ENCODE measurements at regions not wholly inside any gene's neighbourhood (a gene's known extent, or its start where the extent isn't known, plus 50 kb on each side); places are given as distances from the start of the nearest gene placed in this dataset.

DNA sequence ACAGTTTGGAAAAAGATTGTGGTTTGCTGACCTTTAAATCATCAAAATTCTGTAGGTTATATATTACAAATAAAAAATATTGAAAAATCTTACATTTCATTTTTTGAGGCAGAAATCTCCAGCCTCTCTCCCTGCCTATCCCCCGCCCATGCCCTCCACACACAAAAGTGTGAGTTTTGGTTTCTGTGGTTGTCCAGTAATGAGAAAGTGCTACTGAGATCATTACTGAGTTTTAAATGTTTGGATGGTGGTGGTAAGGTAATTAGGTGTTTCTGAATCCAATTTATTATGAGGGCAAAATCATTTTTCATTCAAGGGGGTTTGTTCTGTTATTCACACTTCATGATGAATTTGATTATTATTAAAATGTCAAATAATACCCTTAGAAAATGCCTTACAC is 448.0 kb upstream of the SLC10A2 start:
- Histone ChIP-seq H3K9ac (no peak overlapping the region), H3K27ac (no peak overlapping the region), H4K20me1 (ENCODE audit: insufficient read depth) (no peaks in the 10 kb centered on the region), H2AFZ (ENCODE audit: low read depth) (no peak overlapping the region), H3K4me1 (ENCODE audit: low read depth, poor library complexity, severe bottlenecking) (peaks cover 52% of the 10 kb centered on the region), H3K79me2 (ENCODE audit: insufficient read depth, low read depth) (no peaks in the 10 kb centered on the region), H3K4me3 (IDR thresholded peaks at IDR 0.05; ENCODE audit: insufficient read depth, low read depth, low read length) (no peak overlapping the region), H3K4me2 (peak overlapping the region; percentile 12; the same call in 1 of the 2 replicates), H3K27me3 (ENCODE audit: insufficient read depth, low read depth) (no peaks in the 10 kb centered on the region), H3K36me3 (ENCODE audit: insufficient read depth) (no peaks in the 10 kb centered on the region)
- TF ChIP-seq, protein P1, sequence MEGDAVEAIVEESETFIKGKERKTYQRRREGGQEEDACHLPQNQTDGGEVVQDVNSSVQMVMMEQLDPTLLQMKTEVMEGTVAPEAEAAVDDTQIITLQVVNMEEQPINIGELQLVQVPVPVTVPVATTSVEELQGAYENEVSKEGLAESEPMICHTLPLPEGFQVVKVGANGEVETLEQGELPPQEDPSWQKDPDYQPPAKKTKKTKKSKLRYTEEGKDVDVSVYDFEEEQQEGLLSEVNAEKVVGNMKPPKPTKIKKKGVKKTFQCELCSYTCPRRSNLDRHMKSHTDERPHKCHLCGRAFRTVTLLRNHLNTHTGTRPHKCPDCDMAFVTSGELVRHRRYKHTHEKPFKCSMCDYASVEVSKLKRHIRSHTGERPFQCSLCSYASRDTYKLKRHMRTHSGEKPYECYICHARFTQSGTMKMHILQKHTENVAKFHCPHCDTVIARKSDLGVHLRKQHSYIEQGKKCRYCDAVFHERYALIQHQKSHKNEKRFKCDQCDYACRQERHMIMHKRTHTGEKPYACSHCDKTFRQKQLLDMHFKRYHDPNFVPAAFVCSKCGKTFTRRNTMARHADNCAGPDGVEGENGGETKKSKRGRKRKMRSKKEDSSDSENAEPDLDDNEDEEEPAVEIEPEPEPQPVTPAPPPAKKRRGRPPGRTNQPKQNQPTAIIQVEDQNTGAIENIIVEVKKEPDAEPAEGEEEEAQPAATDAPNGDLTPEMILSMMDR (conservative IDR thresholded peaks at IDR 0.05; ENCODE audit: low read depth, low read length) = no peak

DNA sequence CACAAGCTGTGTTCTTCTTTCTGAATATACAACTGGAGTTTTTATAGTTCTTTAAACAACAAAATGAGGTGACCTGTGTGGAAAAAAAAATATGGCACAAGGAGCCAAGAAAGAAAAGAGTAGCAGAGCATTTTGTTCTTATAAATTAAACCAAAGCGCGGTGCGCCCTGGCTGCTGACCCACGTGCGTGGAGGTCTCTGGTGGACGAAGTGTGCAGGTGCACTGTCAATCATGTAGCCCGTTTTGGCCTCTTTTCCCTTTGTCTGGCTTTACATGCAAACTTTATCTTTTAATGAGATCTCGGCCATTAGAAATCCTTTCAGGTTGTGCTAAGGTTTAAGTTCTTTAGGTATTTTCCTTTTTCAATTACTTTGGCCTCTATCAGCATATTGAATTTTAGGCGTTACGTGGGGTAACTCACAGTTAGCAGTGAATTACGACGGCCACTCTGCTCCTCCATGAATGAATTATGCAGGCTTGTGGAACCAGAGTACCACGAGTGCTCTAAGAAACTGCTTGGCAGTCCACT is 443.9 kb upstream of the SLC10A2 start:
- no peak overlapping the region for H3K9ac ChIP-seq
- TF ChIP-seq, protein P1 (conservative IDR thresholded peaks at IDR 0.05; ENCODE audit: low read depth, low read length) = no peak

DNA sequence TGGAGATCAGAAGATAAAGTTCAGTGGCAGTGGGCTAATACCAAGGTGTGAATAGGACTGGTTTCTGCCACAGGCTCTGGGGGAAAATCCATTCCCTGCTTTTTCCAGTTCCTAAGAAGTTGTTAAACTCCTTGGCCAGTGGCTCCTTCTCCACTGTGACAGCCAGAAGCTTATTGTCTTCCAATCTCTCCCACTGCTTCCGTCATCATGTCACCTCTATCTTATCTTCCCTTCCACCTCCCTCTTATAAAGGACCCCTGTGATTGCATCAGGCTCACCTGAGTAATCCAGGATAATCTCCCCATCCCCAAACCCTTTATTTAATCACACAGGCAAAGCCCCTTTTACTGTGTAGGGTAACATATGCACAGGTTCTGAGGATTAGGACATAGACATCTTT is 431.2 kb upstream of the SLC10A2 start:
- Histone ChIP-seq H2AFZ (ENCODE audit: low read depth) (no peak overlapping the region), H3K4me1 (ENCODE audit: low read depth, poor library complexity, severe bottlenecking) (no peaks in the 10 kb centered on the region), H3K79me2 (ENCODE audit: insufficient read depth, low read depth) (no peaks in the 10 kb centered on the region), H3K4me2 (no peak overlapping the region), H3K27me3 (ENCODE audit: insufficient read depth, low read depth) (no peaks in the 10 kb centered on the region), H3K27ac (no peak overlapping the region), H3K36me3 (ENCODE audit: insufficient read depth) (no peaks in the 10 kb centered on the region), H4K20me1 (ENCODE audit: insufficient read depth) (no peaks in the 10 kb centered on the region), H3K9ac (no peak overlapping the region), H3K4me3 (IDR thresholded peaks at IDR 0.05; ENCODE audit: insufficient read depth, low read depth, low read length) (no peak overlapping the region)
- TF ChIP-seq, protein P1 (conservative IDR thresholded peaks at IDR 0.05; ENCODE audit: low read depth, low read length) = no peak

More for the DNA sequence above, 443.9 kb upstream of the SLC10A2 start:
- H3K4me2 ChIP-seq = no peak overlapping the region
- H2AFZ ChIP-seq (ENCODE audit: low read depth) = no peak overlapping the region
- H3K4me1 ChIP-seq (ENCODE audit: low read depth, poor library complexity, severe bottlenecking) = peaks cover 14% of the 10 kb centered on the region
- no peak overlapping the region for H3K27ac ChIP-seq
- H3K79me2 ChIP-seq (ENCODE audit: insufficient read depth, low read depth) = no peaks in the 10 kb centered on the region
- H4K20me1 ChIP-seq (ENCODE audit: insufficient read depth) = no peaks in the 10 kb centered on the region
- H3K27me3 ChIP-seq (ENCODE audit: insufficient read depth, low read depth) = no peaks in the 10 kb centered on the region
- H3K4me3 ChIP-seq (IDR thresholded peaks at IDR 0.05; ENCODE audit: insufficient read depth, low read depth, low read length) = no peak overlapping the region
- no peaks in the 10 kb centered on the region for H3K36me3 ChIP-seq (ENCODE audit: insufficient read depth)

DNA sequence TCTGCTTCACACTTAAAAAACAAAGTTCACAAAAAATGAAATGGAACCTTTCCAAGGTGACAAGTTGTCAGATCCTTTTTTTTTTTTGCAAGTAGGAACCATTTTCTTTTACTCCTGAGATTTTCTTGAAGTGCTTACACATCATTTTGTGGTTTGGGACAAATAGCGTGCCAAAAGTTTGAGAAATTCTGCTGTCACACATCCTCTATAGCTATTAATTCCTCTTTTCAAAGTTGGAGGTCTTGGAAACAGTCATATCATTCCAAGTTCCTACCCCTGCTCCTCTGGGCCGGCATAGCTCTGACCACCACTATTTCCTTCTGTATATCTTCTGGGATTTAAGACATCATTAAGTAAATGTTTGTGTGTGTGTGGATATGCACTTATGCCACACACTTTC is 421.6 kb upstream of the SLC10A2 start:
- H3K4me2 ChIP-seq = no peak overlapping the region
- no peaks in the 10 kb centered on the region for H3K4me1 ChIP-seq (ENCODE audit: low read depth, poor library complexity, severe bottlenecking)
- H3K36me3 ChIP-seq (ENCODE audit: insufficient read depth) = no peaks in the 10 kb centered on the region
- no peak overlapping the region for H2AFZ ChIP-seq (ENCODE audit: low read depth)
- TF ChIP-seq, protein P1 (conservative IDR thresholded peaks at IDR 0.05; ENCODE audit: low read depth, low read length) = no peak
- no peaks in the 10 kb centered on the region for H3K79me2 ChIP-seq (ENCODE audit: insufficient read depth, low read depth)
- H3K4me3 ChIP-seq (IDR thresholded peaks at IDR 0.05; ENCODE audit: insufficient read depth, low read depth, low read length) = no peak overlapping the region
- H3K27ac ChIP-seq = no peak overlapping the region
- H3K27me3 ChIP-seq (ENCODE audit: insufficient read depth, low read depth) = no peaks in the 10 kb centered on the region
- no peaks in the 10 kb centered on the region for H4K20me1 ChIP-seq (ENCODE audit: insufficient read depth)
- no peak overlapping the region for H3K9ac ChIP-seq

Measured in KMS-11 (cell line).